ACHN (cell line): ENCODE measurements at regions not wholly inside any gene's neighbourhood (a gene's known extent, or its start where the extent isn't known, plus 50 kb on each side); places are given as distances from the start of the nearest gene placed in this dataset.

Source experiments
- DNase-seq: peaks from one replicate; pipeline ENCODE4 v3.0.0-alpha.2; 2015
- in situ Hi-C: cut with HindIII; loops from 2 replicates; pipeline ENCODE4 v1.10.0; 2017; ENCODE audit warnings: low sequenced_read_pairs, low pct_ligation_motif_present, low pct_unique_long_range_greater_than_20kb

DNA sequence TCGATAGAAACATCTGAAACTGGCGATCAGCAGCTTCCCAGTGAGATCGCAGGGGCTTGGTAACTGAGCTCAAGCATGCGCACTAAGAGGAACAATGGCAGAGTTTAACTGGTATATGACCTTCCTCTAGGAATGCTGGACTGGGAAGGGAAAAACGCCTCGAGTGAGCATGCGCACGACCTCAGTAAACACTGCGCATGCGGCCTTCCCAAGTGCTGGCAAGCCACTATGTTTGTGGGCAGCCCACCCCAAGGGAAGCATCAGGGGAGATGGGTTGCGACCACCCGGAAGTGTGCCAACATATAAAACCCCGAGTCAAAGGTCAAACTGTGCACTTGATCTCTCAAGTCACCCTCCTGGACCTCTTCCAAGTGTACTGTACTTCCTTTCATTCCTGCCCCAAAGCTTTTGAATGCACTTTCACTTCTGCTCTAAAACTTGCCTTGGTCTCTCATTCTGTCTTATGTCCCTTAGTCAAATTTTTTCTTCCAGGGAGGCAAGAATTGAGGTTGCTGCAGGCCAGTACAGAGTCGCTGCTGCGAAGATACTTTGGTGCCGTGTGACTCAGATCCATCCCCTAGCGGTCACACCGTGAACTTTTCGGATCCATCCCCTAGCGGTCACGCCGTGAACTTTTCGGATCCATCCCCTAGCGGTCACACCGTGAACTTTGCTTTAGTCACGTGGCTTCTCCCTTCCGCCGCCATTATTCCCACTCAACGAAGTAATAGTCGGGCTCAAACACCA lies 243.3 kb downstream of the FAM43A start:
- DNase-seq = no peak
- in situ Hi-C loops = no loop called here

DNA sequence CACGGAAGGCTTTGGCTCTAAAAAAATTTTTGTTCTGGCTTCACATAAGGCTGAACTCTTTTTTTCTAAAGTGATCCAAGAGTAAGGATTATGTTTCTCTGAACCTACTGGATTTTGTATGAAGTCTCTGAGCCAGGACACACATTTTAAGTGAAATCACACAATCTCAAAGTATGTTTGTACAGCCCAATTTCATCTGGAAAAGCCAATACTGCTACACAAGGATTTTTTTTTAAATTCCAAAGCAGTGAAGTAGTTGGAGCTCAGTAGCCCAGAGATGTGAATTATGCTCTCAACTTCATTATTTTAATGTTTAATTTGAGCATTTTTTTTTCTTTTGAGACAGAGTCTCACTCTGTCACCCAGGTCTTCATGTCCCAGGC lies 243.9 kb downstream of the FAM43A start:
- in situ Hi-C loops = no loop called here
- no peak for DNase-seq

DNA sequence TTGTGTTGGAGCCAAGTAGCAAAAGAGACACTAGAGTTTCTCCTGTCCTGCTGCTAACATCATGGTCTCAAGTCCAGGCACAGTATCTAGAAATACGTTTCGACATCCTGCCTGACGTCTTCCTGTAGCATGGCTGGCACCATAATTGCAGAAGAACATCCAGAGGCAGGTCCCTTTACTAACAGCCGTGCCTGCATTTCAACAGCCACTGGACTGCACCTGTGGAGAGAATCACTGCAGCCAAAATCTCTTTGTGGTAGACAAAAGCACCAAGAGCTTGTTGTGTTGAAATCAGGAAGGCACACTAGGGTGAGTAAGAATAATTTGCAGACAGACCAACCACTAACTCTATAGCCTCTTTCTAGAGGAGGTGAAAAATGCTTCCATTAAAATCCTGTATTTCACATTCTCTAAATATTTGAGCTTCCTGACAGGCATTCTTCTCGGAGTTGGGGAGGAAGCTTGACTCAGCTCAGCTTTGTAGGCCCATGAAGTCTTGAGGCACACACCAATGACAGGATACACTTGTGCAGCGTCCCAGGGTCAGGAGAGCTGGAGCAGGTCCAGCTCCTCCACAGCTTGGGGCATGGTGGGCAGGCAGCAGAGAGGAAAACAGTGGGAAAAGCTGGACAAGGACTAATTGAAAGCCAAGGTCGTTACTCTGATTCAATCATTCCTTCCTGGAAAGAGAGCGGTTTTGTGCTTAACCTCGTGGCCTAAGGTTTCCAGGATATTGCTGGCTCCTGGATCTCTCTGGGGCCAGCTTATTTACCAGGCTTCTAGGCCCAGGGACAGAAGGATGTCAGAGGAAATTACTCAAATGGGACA lies 244.9 kb downstream of the FAM43A start:
- no peak for DNase-seq
- in situ Hi-C loops = no loop called here

DNA sequence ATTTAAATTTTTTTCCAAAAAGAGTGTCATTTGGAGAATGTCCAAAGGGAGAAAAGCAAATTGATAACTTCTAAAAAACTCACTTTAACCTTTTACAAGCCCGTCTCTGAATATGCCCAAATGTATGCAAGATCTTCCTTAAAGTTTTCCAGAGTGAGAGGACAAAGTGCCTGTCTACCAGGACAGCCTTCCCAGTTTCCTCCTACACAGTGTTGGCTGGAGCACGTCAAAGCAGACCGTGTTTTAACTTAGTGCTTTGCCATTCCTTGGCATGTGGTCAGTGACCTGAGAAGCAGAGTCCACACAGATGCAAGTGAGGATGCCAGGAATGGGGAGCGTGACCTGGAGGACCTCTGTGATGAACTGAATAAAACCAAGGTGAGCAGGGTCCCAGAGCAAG lies 245.7 kb downstream of the FAM43A start:
- in situ Hi-C loops = no loop called here

DNA sequence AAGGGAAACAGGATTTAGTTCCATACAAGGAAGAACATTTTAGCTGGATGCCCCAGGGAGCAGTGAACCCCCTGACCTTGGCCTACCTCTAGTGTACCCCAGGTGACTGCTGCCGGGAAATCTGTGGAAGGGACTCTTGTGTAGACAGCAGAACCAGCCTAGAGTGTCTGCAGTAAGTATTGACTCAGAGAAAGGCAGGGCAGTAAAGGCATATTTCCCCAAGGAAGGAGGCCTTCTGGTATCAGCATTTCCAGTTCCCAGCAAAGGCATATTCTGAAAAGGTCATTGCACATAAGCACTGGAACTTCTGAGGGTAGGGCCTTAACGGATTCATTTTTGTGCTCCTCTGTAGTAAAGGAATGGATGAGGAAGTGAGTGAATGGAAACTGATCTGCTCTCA lies 246.2 kb downstream of the FAM43A start:
- DNase-seq = no peak
- in situ Hi-C loops = no loop called here

More for the DNA sequence above, 245.7 kb downstream of the FAM43A start:
- no peak for DNase-seq

DNA sequence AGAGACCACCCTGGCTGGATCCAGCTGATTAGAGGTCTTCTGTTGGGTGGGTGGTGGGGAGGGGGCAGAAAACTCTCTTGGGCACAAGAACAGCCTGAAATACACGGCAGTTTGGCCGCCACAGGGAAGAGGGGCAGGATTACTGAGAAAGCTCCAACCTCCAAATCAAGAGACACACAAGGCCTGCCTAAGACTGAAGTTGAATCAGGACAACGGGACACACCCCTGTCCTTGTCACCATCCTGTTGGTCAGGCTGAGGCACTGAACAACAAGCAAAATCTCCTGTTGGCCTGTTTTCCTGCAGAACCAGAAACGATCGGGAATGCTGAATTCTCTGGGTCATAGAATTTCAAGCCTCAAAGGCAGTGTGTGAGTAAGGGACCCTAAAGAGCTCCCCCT lies 247.8 kb downstream of the FAM43A start:
- DNase-seq = no peak
- in situ Hi-C loops = no loop called here

DNA sequence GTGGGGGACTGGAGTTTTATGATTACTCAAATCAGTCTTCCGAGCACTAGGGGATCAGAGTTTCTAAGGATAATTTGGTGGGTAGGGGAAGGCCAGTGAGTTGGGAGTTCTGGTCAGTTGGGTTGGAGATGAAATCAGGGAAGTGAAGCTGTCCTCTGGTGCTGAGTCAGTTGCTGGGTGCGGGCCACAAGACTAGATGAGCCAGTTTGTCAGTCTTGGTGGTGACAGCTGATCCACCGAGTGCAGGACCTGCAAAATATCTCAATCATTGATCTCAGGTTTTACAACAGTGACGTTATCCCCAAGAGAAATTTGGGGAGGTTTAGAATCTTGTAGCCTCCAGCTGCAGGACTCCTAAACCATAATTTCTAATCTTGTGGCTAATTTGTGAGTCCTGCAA lies 249.4 kb downstream of the FAM43A start:
- in situ Hi-C loops = no loop called here
- no peak for DNase-seq

DNA sequence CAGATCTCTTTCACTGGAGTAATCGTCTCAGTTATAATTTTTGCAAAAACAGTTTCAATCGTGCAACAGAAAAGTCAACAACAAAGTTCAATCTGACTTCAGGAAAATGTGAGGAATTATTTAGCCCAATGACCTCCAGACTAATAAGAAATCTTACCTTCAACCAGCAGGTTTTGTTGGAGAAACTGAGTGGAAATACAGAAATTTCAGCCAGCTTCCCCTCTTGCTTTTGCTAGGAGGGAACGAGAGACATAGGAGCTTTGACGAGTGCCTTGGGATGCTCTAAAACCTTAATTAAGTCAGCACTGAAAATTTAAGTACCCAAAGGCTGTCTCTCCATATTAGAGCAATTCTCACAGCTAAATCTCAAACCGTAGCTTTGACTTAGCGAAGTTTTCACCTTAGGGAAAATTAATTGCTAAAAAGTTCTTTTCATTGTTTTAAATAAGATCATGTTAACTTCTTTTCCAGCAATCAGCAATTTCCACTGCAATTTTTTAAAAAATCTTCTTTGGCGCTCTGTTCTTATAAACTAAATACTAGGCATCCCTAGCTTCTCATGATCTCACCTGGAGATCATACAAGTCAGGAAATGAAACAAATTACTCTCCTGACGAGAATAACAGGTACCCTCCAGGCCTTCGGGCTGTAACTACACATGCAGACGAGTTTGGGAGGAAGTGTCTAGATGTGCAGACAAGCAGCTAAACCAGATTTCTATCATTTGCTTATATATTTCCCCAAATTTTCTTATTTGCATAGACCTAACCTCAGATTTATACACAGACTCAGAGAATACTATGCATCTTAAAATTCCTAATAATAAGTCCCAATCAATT lies 250.2 kb downstream of the FAM43A start:
- DNase-seq = no peak
- in situ Hi-C loops = no loop called here

DNA sequence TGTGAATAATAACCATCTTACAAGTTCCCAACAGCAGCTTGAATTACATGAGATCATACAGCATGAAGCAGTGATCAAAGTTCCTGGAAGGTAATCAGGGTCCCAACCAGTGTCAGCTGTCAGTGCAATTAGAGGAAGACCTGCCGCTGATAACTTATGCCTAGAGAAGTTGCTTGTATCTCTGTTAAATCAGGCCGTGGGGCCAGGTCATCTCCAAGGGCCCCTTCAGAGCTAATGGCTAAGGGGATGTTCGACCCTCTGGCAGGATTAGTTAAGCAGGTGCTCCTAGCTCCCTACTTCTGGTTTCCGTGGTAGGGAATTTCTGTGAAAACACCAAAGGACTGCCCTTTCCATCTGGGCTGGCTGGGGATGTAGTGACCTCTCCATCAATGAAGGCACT lies 251.0 kb downstream of the FAM43A start:
- in situ Hi-C loops = no loop called here
- no peak for DNase-seq

DNA sequence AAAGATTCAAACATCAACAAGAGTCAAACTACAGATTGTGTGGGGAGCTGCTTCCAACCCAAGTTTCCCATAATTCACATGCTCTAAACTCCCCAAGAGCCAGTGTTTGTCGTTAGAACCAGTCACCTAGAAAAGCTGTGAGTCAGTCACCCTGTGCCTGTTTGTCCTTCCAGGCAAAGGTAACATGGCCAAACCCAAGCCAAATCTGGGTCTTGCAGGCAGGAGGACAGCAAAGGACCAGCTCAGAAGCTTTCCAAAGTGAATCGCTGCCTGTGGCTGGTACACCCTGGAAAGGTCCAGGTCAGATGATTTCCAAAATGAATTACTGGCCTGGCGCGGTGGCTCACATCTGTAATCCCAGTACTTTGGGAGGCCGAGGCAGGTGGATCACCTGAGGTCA lies 251.5 kb downstream of the FAM43A start:
- no peak for DNase-seq
- in situ Hi-C loops = no loop called here

DNA sequence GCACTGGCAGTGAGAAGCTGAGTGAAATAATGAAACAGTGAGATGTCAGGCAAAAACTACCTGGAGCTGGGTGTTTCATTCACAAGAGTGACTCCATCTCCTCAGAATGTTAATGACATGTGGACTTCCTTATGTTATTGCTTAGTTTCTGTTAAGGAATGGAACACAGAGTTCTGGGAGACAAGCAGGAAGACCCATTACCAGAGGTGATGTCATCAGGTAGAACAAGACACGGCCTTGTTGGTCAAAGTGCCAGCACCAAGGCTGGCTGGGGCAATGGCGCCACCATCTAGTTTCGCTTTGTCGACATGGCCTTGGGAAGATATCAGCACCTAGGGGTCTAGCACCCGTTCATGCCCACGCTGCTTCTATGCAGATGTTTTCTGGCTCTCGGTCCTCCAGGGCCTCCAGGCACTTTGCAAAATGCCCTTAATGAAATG lies 252.2 kb downstream of the FAM43A start:
- in situ Hi-C loops = no loop called here

DNA sequence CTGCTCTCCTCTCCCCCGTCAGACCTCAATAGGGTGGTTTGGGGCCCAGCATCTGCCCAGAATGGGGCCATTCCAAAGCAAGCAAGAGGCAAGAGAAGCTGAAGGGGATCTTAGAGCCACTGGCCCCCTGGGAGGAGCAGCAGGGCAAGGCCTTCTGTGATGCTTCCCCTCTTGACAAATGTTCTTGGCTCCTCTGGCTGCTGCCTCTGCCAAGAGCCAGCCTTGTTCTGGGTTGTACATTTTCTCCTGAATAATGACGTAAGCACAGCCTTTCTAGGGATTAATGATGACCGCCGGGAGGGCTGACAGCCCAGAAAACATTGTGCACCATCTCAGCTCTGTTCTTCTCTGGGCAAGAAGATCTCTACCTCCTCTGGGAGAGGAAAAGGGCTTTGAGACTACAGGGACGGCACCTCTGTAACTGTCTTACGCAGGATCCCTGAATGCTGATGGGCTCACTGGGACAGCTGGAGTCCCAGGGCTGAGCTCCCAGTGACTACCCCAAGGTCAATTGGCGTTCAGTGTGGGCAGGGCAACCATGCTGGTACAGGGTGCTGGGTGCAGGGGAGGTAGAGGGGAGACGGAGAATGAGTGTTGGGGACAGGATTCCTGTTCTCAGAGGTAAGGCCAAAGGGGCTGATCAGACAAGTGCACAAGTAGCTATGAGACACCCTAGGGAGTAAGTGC lies 253.3 kb downstream of the FAM43A start:
- DNase-seq = no peak
- in situ Hi-C loops = no loop called here

More for the DNA sequence above, 252.2 kb downstream of the FAM43A start:
- DNase-seq = no peak

DNA sequence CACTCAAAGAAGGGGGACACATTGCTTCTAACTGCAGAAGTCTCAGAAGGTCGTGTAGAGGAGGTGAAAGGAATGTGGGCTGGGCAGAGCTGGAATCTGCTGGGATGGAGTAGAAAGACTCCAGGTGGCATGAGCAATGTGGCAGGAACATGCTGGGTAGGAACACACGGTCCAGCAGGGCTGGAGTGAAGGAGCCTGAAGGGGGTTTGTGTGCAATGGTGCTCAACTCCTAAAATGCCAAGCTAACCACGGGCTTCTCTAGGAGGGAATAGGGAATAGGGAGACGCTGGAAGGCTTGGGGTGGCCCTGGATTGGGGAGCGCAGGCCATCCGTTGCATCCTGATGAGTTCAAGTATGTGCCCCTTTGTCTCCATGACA lies 253.8 kb downstream of the FAM43A start:
- in situ Hi-C loops = no loop called here
- DNase-seq = no peak

DNA sequence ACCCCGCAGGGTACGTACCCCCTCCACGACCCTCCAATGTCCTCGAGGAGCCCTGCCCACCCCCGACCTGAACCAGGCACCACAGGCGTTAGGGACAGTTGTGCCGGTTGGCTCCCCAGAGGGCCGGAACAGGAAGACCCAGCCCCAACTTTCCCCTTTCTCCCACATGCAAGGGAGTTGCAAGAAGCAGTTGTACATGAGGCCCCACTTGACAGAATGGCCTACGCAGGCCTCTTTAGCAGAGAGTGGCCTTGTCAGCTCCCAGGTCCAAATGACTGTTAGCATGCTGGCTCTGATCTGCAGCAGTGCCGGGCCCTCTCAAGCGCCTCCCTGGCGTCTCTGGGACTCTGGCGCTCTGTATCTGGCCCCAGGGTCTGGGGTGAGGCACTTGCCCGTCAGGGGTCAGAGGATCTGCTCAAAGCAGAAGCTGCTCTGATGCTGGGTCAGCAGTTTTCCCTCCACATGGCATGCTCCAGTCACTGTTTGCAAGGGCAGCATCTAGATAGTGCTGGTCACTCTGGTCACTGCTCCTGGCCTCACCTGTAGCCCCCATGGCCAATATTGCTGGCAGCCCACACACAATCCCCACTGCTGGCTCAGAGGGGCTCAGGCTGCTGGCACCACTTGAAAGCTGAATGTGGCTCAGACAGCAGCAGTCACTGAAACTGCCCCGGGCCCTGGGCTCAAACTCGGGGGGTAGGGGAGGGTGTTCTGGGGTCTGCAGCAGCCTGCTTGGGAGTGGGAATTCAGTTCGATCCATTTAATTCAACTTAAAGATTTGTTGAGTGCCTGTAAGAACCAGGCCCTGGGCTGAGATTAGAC lies 254.5 kb downstream of the FAM43A start:
- in situ Hi-C loops = no loop called here
- DNase-seq = no peak

DNA sequence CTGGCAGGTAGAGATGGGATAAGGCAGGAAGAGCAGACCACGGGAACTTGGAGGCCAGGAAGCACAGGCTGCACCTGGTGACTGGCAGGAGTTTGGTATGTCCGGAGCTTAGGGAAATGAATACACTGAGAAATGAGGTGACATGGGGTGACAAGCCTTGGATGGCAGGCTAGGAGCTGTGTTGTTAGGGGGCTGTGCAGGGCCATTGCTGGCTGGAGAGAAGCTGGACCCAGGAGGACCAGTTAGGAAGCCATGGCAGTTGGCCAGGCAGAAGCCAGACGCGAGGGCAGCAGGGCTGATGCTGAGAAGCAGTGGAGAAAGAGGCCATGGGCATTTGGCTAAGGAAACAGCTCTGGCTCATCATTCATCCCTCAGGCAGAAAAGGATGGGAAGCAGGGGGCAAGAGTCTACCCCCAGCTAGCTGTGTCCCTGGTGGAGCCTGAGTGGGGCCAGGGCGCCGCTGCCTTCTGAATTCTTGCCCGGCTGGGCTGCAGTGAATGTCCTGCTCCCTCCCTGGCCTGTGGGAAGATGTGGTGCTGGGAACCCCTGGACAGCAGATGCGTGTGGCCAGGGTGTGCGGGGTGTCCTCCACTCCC lies 255.8 kb downstream of the FAM43A start:
- DNase-seq = no peak
- in situ Hi-C loops = no loop called here

DNA sequence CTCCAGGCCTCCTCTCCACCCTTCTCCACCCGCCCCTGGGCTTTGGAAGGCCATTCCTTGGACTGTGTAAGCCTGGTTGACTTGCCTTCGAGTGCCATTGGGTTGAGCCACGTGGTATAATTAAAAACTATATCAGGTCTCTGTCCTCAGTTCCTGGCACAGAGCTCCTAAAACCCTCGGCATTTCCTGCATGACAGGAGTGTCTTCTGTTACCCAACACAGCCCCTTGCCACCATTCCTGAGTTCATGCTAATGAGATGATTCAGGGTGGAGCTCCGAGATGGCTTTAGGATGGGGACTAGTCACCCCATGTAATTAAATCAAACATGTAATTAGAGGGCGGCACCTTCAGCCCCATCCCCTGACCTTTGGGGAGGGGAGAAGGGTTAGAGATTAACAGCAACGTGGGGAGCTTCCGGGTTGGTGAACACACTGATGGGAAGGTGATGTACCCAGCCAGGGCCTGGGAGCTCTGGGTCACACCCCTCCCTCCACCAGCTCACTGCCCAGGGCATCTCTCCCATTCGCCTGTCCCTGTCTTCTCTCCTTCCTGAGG lies 256.4 kb downstream of the FAM43A start:
- in situ Hi-C loops = no loop called here

DNA sequence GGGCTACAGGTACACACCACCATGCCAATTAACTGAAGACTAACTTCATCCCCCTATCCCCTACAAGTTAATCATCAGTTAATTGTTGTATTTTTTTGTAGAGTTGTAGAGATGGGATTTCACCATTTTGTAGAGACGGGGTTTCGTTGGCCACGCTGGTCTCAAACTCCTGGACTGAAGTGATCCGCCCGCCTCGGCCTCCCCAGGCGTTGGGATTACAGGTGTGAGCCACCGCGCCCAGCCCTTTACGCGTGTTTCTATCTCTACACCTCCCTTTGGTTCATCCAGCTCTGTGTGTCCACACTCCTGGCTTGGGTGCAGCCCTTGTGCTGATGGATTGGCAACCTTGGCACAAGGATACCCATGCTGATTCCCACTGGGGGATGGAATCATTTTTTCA lies 258.8 kb downstream of the FAM43A start:
- no peak for DNase-seq
- in situ Hi-C loops = no loop called here

More for the DNA sequence above, 256.4 kb downstream of the FAM43A start:
- no peak for DNase-seq
